SK-N-SH treated with all-trans-retinoic acid at 6 μM for 48 hours (cell line): ENCODE measurements at regions not wholly inside any gene's neighbourhood (a gene's known extent, or its start where the extent isn't known, plus 50 kb on each side); places are given as distances from the start of the nearest gene placed in this dataset.

Experiments used
- ATAC-seq: fragments of 200-7000 bp; cut with Tn5 transposase; 3 replicates; pipeline ENCODE4 v1.9.1; 2020; ENCODE audit warnings: mild to moderate bottlenecking, moderate library complexity
- ARNTL ChIP-seq: fragments of 450-650 bp; formaldehyde crosslinking; IDR thresholded peaks from 2 replicates; pipeline ENCODE4 v1.5.0; 2020; ENCODE audit warnings: low read depth, mild to moderate bottlenecking, moderate library complexity, borderline replicate concordance
- BACH2 ChIP-seq: fragments of 250-450 bp; sonication (Bioruptor Pico); IDR thresholded peaks from 2 replicates; pipeline ENCODE4 v1.9.0; 2021; ENCODE audit warnings: mild to moderate bottlenecking, borderline replicate concordance
- CREB5 ChIP-seq: fragments of 250-450 bp; sonication (Bioruptor Pico); IDR thresholded peaks from 2 replicates; pipeline ENCODE4 v1.5.1; 2020; ENCODE audit warnings: low read depth, mild to moderate bottlenecking, moderate library complexity
- CSDC2 ChIP-seq: fragments of 250-450 bp; sonication (Bioruptor Pico); IDR thresholded peaks from 2 replicates; pipeline ENCODE4 v1.5.0; 2020; ENCODE audit warnings: mild to moderate bottlenecking, moderate library complexity
- ESRRG ChIP-seq: fragments of 250-450 bp; sonication (Bioruptor Pico); IDR thresholded peaks from 2 replicates; pipeline ENCODE4 v1.6.1; 2021; ENCODE audit warnings: mild to moderate bottlenecking
- GLIS3 ChIP-seq: fragments of 250-450 bp; sonication (Bioruptor Pico); IDR thresholded peaks from 2 replicates; pipeline ENCODE4 v1.5.0; 2020; ENCODE audit warnings: mild to moderate bottlenecking, moderate library complexity
- ISL1 ChIP-seq: fragments of 250-450 bp; sonication (Bioruptor Pico); IDR thresholded peaks from 2 replicates; pipeline ENCODE4 v2.1.2; 2022; ENCODE audit warnings: mild to moderate bottlenecking, moderate library complexity
- OSR1 ChIP-seq: fragments of 250-450 bp; sonication (Bioruptor Pico); IDR thresholded peaks from 2 replicates; pipeline ENCODE4 v1.8.0; 2022; ENCODE audit warnings: moderate library complexity, mild to moderate bottlenecking, inconsistent platforms
- PATZ1 ChIP-seq: fragments of 250-450 bp; sonication (Bioruptor Pico); IDR thresholded peaks from 2 replicates; pipeline ENCODE4 v1.8.0; 2020; ENCODE audit warnings: mild to moderate bottlenecking, moderate library complexity, borderline replicate concordance
- PPARA ChIP-seq: fragments of 250-450 bp; sonication (Bioruptor Pico); IDR thresholded peaks from 2 replicates; pipeline ENCODE4 v1.5.0; 2020; ENCODE audit warnings: mild to moderate bottlenecking, borderline replicate concordance
- RARB ChIP-seq: fragments of 250-450 bp; sonication (Bioruptor Pico); IDR thresholded peaks from 2 replicates; pipeline ENCODE4 v1.8.0; 2021; ENCODE audit warnings: mild to moderate bottlenecking, moderate library complexity
- SNAI2 ChIP-seq: fragments of 250-450 bp; sonication (Bioruptor Pico); IDR thresholded peaks from 2 replicates; pipeline ENCODE4 v1.5.0; 2020; ENCODE audit warnings: mild to moderate bottlenecking, moderate library complexity
- TCF4 ChIP-seq: fragments of 250-450 bp; sonication (Bioruptor Pico); IDR thresholded peaks from 2 replicates; pipeline ENCODE4 v1.8.0; 2021; ENCODE audit warnings: mild to moderate bottlenecking, moderate library complexity, borderline replicate concordance
- ZC3H10 ChIP-seq: fragments of 250-450 bp; sonication (Bioruptor Pico); IDR thresholded peaks from 2 replicates; pipeline ENCODE4 v1.5.1; 2021; ENCODE audit warnings: mild to moderate bottlenecking, moderate library complexity
- ZFP3 ChIP-seq: fragments of 250-450 bp; sonication (Bioruptor Pico); IDR thresholded peaks from 2 replicates; pipeline ENCODE4 v1.5.0; 2020; ENCODE audit warnings: mild to moderate bottlenecking, moderate library complexity
- ZFP30 ChIP-seq: fragments of 450-650 bp; formaldehyde crosslinking; IDR thresholded peaks from 2 replicates; pipeline ENCODE4 v1.5.0; 2022; ENCODE audit warnings: mild to moderate bottlenecking, moderate library complexity
- ZNF565 ChIP-seq: fragments of 450-650 bp; formaldehyde crosslinking; conservative IDR thresholded peaks from 2 replicates; pipeline ENCODE4 v1.5.0; 2020; ENCODE audit warnings: low read depth, mild to moderate bottlenecking, moderate library complexity
- ZNF70 ChIP-seq: fragments of 450-650 bp; formaldehyde crosslinking; IDR thresholded peaks from 2 replicates; pipeline ENCODE4 v1.5.0; 2020; ENCODE audit warnings: mild to moderate bottlenecking, moderate library complexity
- ZNF8 ChIP-seq: fragments of 450-650 bp; formaldehyde crosslinking; IDR thresholded peaks from 2 replicates; pipeline ENCODE4 v1.5.0; 2020; ENCODE audit warnings: mild to moderate bottlenecking, moderate library complexity
- TF ChIP-seq, protein P1 (sequence below): fragments of 250-450 bp; sonication (Bioruptor Pico); IDR thresholded peaks from 2 replicates; pipeline ENCODE4 v1.8.0; 2021; ENCODE audit warnings: low read depth, mild to moderate bottlenecking, moderate library complexity, borderline replicate concordance
- TF ChIP-seq, protein P2 (sequence below): fragments of 250-450 bp; sonication (Bioruptor Pico); IDR thresholded peaks from 2 replicates; pipeline ENCODE4 v1.5.0; 2020; ENCODE audit warnings: mild to moderate bottlenecking, moderate library complexity
- TF ChIP-seq, protein P3 (sequence below): fragments of 250-450 bp; sonication (Bioruptor Pico); IDR thresholded peaks from 2 replicates; pipeline ENCODE4 v1.5.1; 2021; ENCODE audit warnings: mild to moderate bottlenecking, moderate library complexity

DNA sequence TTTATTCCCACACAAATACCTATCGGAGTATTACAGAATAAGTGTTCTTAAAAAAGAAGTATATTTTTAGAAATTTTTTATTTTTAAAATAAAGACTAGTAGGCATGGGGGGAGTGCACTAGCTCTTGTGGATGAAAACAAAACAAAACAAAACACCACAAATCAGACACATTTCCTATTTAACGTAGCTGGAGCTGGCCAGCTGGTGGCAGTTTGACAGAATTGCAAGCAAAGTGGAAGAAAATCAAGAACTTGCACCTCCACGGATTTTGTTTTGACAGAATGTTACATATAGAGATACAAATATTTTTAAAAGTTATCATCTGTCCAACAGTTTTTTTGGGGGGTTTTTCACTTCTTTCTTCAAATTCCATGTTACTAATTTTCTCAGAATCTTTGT lies 63.6 kb upstream of the SNRPB2 start:
- TF ChIP-seq CSDC2 (CRISPR knock-in tag), result no peak
- TF ChIP-seq BACH2 (CRISPR knock-in tag), result no peak
- TF ChIP-seq ZC3H10 (CRISPR knock-in tag), result no peak
- no peak for TF ChIP-seq SNAI2 (CRISPR knock-in tag)
- TF ChIP-seq GLIS3 (CRISPR knock-in tag), result no peak
- TF ChIP-seq ESRRG, result no peak
- TF ChIP-seq ZFP3, result no peak
- no peak for TF ChIP-seq TCF4
- no peak for TF ChIP-seq CREB5 (CRISPR knock-in tag)
- no peak for TF ChIP-seq PPARA (CRISPR knock-in tag)
- TF ChIP-seq, protein P1, sequence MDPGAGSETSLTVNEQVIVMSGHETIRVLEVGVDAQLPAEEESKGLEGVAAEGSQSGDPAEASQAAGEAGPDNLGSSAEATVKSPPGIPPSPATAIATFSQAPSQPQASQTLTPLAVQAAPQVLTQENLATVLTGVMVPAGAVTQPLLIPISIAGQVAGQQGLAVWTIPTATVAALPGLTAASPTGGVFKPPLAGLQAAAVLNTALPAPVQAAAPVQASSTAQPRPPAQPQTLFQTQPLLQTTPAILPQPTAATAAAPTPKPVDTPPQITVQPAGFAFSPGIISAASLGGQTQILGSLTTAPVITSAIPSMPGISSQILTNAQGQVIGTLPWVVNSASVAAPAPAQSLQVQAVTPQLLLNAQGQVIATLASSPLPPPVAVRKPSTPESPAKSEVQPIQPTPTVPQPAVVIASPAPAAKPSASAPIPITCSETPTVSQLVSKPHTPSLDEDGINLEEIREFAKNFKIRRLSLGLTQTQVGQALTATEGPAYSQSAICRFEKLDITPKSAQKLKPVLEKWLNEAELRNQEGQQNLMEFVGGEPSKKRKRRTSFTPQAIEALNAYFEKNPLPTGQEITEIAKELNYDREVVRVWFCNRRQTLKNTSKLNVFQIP (CRISPR knock-in tag), result no peak
- no peak for TF ChIP-seq PATZ1
- TF ChIP-seq ARNTL (CRISPR knock-in tag), result no peak
- TF ChIP-seq, protein P2, sequence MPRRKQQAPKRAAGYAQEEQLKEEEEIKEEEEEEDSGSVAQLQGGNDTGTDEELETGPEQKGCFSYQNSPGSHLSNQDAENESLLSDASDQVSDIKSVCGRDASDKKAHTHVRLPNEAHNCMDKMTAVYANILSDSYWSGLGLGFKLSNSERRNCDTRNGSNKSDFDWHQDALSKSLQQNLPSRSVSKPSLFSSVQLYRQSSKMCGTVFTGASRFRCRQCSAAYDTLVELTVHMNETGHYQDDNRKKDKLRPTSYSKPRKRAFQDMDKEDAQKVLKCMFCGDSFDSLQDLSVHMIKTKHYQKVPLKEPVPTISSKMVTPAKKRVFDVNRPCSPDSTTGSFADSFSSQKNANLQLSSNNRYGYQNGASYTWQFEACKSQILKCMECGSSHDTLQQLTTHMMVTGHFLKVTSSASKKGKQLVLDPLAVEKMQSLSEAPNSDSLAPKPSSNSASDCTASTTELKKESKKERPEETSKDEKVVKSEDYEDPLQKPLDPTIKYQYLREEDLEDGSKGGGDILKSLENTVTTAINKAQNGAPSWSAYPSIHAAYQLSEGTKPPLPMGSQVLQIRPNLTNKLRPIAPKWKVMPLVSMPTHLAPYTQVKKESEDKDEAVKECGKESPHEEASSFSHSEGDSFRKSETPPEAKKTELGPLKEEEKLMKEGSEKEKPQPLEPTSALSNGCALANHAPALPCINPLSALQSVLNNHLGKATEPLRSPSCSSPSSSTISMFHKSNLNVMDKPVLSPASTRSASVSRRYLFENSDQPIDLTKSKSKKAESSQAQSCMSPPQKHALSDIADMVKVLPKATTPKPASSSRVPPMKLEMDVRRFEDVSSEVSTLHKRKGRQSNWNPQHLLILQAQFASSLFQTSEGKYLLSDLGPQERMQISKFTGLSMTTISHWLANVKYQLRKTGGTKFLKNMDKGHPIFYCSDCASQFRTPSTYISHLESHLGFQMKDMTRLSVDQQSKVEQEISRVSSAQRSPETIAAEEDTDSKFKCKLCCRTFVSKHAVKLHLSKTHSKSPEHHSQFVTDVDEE (CRISPR knock-in tag), result no peak
- no peak for TF ChIP-seq ZFP30 (CRISPR knock-in tag)
- no peak for TF ChIP-seq RARB (CRISPR knock-in tag)
- ATAC-seq, result no peak

GRCh38 chr20:16664020-16664419 lies 65.8 kb upstream of the SNRPB2 start:
- no peak for TF ChIP-seq RARB (CRISPR knock-in tag)
- no peak for TF ChIP-seq PPARA (CRISPR knock-in tag)
- TF ChIP-seq OSR1, result no peak
- no peak for ATAC-seq

DNA sequence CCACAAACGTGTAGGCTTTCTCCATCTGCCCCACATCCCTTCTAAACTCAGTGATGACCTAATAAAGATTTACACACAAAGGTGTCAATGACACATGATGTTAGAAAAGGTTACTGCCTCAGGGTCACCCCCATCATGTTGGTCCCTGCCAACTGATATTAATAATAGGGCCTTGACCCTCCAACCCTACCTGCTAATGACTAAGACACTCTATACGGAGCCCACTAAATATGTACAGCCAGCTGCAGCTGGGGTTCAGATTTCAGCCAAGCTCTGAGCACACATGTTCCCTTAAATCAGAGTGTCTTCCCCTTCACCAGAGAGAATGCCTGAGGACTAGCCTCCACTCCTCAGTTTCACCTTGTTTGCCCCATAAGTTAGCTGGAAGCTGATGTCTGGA lies 67.4 kb upstream of the SNRPB2 start:
- TF ChIP-seq, protein P3, sequence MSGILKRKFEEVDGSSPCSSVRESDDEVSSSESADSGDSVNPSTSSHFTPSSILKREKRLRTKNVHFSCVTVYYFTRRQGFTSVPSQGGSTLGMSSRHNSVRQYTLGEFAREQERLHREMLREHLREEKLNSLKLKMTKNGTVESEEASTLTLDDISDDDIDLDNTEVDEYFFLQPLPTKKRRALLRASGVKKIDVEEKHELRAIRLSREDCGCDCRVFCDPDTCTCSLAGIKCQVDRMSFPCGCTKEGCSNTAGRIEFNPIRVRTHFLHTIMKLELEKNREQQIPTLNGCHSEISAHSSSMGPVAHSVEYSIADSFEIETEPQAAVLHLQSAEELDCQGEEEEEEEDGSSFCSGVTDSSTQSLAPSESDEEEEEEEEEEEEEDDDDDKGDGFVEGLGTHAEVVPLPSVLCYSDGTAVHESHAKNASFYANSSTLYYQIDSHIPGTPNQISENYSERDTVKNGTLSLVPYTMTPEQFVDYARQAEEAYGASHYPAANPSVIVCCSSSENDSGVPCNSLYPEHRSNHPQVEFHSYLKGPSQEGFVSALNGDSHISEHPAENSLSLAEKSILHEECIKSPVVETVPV (CRISPR knock-in tag), result no peak
- TF ChIP-seq ZC3H10 (CRISPR knock-in tag) (no peak), ISL1 (CRISPR knock-in tag) (no peak), PPARA (CRISPR knock-in tag) (no peak), TCF4 (no peak), PATZ1 (no peak), ESRRG (no peak), ZNF565 (CRISPR knock-in tag) (no peak), ZNF70 (no peak), ZNF8 (CRISPR knock-in tag) (no peak)
- TF ChIP-seq, protein P2 (CRISPR knock-in tag), result no peak
- ATAC-seq, result no peak
